HG03457 (cell line): ENCODE measurements at regions not wholly inside any gene's neighbourhood (a gene's known extent, or its start where the extent isn't known, plus 50 kb on each side); places are given as distances from the start of the nearest gene placed in this dataset.

Experiments
- ATAC-seq: cut with Tn5 transposase; IDR thresholded peaks from one replicate; pipeline ENCODE4 v1.9.1; 2021; ENCODE audit warnings: moderate number of reproducible peaks; ENCODE audit not compliant: unreplicated experiment

DNA sequence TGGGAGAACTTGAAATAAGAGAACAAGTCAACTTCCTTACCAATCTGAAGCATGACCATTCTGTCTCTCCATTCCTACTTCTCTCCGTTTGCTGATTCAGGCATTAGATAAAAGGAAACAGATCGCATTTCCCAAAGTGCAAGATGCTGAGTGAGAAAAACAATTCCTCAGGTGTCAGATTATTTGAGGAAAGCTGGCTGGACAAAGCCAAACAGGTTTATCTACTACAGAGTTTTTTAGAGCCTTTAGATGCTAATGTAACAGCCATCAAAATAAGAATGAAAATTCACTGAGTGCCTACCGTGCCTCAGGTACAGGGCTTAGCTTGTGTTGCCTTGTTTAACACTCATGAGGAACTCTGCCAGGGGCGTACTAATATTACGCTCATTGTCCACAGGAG, 135.9 kb upstream of the MBL2 start:
- ATAC-seq, result no peak

DNA sequence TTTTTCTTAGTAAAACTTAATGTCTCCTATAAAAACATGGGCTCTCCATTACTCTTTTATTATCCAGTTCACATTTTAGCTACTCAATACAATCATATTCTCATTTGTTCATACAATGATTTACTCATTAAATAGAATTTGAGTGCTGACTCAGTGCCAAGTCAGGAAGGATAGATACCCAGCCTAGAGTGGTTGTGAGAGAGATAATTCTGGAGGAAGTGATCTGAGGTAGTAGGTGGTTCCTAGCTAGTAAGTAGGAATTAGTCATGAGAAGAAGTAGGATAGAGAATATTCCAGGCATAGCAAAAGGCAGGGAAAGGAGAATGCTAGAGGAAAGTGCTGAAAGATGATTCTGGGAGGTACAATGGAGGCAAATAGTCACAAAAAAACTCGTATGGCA, 133.5 kb upstream of the MBL2 start:
- ATAC-seq, result no peak

DNA sequence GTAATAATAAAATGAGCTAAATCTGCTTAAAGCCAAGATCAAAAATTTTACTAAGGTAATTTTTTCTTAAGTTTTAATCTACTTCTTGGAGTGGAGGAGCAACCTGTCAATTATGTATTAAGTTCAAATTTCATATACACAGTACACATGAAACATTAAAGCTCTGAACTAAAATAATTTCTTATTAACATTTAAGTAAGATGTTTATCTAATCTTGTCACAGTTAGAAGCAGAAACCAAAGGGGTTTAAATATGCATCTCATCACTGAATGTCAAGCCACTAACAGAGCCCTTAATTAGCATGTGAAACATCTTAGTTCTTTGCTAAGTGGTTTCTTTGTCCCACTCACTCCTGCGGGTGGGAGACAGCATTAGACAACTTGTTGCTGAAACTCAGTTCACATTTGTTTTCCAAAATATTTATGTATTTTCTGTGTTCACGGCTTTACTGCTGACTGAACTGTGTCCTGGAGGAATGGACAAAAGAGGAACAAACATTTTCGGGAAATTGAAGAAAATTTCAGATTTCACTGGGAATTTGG, 130.9 kb upstream of the MBL2 start:
- ATAC-seq, result no peak

DNA sequence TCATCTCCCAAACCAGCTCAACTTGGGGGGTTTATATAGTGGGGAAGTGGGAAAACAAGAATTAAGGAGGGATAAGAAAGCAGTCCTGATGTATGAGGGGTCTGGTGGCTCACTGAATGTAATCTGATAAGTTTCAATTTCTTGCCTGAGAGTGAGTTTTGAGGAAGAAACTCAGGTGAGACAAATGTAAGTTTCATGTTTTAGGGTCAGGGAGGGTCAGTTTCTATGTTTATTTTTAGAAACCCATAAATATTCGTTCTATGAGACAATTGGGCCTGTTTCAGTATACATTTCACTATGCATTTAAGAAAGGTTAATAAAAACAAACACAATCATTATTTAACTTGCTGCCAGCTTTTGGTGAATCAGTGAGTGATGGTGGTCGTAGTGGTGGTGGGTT, 128.0 kb upstream of the MBL2 start:
- ATAC-seq, result no peak

DNA sequence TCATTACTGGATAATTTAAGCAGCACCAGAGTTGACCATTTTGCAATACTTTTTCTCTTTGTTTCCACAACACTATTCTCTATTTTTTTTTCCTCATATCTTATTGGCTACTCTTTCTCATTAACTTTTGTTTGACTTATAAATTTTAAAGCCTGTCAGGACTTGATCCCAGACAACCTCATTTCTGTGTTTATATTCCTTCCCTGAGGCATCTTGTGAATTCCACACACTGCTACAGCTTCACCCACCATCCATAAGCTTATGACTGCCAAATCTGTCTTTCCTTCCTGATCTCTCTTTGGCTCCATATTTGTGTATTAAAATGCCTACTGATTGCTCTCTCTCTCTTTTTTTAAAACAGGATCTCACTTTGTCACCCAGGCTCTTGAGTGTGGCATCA, 124.6 kb upstream of the MBL2 start:
- ATAC-seq, result no peak

DNA sequence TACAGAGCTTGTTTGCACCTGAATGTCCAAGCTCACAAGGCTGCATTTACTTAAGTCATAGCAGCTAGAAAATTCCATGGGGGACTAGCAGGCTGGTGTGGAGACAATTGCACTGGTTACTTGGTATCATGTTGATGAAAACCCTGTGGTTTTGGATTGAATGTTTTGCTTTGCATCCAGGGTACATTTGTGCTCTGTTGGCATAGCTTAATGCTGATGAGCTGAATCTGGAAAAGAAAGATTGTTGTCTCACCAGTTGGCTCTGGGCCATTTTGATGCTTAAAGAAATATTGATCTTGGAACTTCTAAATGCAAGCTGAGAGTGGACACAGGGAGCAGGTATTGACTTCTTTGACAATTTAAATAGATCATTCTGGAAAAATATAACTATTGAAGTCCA, 122.5 kb upstream of the MBL2 start:
- no peak for ATAC-seq

DNA sequence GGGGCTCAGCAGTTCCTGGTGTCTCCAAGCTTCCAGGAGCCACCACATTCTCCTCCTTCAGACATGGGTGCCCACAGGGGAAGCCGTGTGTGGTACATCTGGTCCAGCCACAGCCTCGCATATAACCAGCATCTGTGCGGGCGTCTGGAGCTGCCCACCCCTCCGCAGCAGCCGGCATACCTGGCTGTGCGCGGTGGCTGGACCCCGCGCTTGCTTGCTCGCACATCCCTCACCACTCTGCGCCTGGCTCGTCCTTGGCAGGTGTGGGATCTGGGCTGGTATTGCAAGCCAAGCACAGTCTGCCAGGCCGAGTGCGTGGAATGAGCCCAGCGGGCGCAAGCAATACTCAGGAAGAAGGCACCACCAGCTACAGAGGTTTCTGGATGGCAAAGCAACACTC, 117.7 kb upstream of the MBL2 start:
- ATAC-seq, result no peak

DNA sequence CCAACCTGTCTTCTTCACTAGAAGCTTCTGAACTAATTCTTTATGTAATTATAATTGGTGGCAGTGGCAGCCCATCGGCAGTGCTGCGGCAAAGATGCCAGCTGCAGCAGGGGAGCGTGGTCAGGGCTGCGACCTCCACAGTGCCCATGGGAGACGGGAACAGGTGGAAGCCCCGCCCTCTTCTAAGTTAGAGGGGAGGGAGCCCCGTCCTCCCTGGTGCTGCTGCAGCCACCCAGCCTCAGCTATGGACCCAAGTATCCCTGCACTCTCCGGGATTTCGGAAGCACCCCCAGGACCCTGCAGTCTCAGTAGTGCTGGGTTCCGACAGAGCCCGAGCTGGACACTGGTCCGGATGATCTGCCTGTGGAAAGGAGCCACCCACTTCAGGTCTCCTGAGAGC, 117.0 kb upstream of the MBL2 start:
- ATAC-seq, result no peak

DNA sequence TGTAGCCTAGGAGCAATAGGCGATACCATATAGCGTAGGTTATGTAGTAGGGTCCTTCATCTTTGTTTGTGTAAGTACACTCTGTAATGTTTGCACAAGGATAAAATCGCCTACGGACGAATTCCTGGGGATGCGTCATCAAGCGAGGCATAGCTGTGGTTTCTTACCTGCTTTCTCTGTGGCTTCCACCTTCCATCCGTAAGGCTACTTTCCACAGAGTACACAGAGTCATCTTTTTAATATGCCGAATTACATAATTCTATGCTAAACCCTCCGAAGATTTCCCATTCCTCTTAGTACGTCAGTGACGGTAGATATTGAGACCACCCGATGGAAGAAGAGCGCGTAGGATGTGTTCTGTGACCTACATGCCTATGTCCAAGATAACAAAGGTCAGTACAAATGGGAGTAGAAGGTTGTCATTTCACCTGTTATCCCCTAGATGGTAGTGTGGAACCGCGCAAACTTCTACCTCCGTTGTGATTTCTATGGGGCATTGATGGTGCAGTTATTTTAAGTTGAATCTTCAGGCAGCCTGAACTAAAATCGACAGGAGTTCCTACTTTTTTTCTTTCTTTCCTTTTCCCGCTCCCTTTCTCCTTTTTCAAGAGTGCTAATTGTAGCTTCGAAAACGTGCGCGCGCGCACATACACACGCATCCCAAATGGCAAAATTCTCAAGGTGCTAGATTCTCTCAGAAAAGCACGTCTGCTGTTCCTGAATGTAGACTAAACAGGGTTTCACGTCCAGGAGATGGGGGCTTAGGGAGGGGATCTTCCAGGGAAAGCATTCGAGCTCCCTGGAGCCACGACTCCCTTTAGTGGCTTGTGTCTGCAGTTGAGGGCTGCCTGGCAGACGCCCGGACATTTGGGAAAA, 111.7 kb upstream of the MBL2 start:
- ATAC-seq, result peak; percentile 77

DNA sequence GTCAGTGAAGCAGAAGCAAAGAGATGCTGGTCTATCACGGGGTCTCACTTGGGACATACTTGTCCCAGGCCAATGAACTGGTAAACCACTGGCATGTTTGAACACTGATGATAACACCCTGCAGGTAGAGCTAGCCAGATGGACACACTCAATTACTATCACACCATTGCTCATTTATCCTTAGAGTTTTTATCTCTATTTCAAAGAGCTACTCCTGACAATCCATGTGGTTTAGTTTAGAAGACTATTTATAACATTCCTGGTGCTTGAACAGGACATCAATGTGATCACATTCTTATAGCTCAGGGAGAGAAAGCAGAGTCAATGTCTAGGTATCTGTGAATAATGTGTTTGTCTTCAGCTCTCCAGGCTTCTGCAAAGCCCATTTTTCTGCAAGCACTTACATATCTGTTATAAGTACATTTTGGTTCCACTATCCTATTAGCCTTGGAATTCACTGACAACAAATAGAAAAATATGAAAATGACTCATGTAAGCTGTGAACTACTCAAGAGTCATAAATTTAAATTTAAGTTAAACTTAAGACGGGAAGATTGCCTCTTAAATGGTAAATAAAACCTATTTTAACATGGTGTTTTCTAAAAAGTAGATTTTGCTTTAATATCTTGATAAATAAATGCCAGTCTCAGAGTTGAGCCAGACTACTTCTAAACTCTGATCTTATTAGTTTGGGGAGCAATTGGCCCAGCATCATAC, 106.7 kb upstream of the MBL2 start:
- ATAC-seq, result no peak

DNA sequence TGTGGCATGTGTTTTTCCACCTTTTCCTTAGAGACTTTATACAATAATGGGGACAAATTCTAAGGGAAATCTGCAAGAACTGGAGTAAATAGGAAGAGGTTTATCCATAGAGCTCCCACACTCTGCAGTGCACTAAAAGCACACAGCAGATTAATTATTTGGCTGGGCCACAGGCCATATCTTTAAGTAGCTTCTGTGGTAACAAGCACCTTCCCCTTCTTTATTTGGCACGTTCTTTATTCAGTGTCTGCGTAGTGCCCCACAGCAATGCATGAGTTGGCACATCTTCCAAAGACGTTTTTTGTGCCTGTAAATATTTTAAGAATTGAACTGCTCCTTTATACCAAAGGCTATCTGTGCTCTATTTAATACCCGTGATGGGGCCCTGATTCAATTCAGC, 104.9 kb upstream of the MBL2 start:
- no peak for ATAC-seq

DNA sequence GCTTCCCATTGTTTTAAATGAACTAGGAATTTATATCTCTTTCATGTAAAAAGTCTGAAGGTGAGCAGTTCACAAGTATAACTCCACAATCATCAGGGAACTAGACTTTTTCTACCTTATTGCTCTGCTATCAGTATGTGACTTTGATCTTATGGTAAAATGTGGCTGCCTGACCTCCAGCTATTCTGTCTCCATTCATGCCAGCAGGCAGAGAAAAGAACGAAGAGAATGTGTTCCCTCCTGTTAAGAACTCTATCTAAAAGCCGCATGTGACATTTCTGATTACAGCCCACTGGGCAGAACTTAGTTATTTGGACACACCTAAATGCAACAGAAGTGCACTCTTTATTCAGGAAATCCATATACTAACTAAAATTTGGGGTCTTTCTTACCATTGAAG, 102.8 kb upstream of the MBL2 start:
- no peak for ATAC-seq

DNA sequence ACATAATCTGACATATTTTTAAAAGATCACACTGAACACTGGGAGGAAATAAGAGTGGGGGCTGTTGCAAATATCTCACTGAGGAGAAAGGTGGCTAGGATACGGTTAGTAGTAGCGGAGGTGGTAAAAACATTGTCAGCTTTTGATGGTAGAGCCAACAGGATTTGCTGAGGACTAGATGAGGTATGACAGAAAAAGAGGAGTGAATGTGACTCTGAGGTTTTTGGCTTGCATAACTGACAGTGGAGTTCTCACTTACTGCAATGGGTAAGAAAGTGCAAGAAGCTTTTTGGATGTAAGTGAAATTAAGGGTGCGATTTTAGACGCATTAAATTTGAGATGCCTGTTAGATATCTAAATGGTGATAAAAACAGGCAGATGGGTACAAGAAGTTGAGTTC, 102.0 kb upstream of the MBL2 start:
- no peak for ATAC-seq

DNA sequence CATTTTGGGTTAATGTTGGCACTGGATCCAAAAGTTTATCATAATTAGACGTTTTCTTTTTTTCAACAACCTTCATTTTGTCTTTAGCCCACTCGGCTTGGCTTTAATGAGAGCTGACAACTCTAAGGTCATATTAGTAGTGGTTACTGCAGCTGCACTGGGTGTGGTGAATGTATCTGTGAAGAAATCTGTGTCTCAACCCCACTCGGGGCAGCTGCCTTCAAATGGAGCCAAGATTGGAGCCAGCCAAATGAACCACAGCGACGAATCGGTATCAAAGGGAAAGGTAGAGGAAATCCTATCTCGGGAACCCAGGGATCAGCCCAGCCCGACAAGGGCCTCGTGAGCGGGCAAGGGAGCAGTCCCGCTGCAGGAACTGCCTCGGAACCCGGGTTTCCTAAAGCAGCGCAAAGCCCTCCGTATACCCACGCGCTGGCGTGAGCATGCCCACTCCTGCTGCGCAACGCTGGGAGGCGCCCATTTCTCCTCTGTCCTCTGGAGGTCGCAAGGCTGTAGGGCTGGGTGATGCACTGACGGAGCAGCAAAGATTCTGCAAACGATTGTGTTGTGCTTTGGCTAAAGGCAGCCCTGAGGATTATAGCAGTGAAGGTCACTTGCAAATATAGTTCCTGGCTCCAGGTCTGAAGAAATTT, 98.7 kb upstream of the MBL2 start:
- no peak for ATAC-seq

DNA sequence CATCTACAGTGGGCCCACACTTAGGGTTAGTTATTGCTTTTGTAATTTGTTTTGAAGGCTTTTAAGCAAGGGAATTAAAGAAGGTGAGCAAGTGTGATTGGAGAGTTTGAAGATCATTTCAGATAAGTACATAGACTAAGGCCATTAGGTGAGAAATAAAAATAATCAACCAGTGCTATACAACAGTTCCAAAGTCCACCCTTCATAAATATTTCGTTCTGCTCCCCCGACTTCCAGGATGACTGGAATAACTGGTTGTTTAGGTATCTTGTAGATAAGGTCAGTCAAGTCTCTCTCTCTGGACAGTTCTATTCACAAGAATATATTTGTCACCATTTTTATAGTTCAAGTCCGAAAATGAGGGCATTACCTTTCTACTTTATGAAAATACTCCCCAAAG, 98.0 kb upstream of the MBL2 start:
- no peak for ATAC-seq

DNA sequence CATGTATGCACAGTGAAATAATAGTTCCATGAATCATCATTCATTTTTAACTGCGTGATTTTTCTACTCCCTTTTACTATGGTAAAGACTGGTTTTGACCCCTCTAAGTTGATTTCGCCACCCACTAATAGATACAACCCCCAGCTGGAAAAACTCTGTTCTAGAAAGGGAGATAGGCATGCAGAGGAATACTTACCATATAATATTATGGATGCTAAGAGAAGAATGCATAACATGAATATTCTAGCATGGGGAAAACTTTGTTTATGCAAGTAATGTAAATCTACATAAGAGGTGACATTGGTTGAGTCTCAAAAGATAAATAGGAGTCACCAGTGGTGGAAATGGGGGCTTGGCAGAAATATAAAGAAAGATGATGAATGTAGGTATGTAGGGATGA, 97.3 kb upstream of the MBL2 start:
- no peak for ATAC-seq

DNA sequence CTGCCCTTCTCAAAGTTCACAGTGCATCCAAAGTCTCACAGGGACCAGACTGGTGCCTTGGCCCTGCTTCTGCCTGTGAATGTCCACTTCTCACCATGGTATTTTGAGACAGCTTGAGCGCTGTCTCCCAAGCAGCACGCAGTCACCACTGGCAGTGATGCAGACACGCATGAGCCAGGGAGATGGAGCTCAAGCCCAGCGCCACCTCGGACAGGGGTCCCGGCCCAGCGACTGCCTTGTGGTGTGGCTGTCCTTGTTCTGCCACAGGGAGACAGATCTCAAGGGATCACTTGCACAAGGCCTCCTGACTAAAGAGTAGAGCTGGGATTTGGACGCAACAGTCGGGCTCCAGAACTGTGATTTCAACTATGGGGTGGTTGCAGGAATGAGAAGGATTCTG, 92.6 kb upstream of the MBL2 start:
- no peak for ATAC-seq

DNA sequence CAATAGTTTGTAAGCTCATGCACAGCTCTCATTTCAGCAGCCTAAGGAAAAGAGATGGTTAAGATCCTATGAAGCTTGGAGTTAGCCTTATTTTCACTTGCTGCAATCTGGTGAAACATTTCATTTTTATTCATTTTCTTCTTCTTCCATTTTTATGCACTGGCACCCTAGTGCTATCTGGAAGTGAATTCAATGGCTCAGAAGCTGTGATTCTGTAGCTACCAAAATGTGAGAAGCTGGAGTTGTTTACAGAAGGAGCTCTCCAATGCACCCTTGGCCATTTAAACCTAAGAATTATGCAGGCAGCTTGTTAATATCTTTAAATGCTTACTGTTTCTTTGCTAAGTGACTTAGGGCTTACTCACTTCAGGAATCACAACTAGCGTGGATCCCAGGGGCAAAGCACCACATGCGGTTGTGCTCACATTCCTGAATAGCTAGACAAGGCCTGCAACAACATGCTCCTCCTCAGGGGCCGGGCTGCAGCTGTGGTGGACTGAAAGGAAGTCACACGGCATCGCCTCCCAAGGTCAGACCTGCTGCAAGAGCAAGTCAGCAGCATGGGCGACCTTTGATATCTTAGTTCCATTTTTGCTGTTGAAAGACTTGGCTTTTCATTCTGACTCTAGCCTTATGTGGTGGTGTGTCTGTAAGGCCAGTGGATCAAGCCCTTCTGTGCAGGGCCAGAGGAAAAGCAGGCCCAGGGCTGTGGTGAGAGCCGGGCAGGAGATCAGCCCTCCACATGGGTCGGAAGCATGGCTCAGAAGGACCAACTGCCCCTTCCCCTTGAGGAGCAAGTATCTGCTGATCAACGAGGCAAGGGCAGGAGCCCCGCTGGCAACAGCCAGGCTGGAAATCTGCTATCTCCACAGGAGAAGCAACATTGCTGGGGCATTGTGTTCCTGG, 91.9 kb upstream of the MBL2 start:
- no peak for ATAC-seq

DNA sequence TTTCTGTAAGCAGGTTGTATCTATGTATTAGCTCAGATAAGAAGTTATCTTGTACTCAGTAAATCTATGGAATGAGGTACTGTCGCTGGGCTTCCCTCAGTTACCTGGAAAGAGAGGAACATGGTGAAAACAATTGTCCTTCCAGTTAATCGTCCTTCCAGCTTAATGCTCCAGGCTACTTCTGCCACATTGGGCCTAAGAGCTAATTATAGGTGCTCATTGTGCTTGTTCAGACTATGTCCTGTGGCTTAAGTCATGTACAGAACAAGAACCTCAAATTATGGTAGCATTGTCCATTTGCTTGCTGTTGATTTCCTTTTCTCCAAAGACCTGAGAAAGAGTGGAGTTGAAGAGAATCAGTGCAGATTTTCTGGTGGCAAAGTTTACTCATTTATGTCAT, 86.1 kb upstream of the MBL2 start:
- ATAC-seq, result no peak

DNA sequence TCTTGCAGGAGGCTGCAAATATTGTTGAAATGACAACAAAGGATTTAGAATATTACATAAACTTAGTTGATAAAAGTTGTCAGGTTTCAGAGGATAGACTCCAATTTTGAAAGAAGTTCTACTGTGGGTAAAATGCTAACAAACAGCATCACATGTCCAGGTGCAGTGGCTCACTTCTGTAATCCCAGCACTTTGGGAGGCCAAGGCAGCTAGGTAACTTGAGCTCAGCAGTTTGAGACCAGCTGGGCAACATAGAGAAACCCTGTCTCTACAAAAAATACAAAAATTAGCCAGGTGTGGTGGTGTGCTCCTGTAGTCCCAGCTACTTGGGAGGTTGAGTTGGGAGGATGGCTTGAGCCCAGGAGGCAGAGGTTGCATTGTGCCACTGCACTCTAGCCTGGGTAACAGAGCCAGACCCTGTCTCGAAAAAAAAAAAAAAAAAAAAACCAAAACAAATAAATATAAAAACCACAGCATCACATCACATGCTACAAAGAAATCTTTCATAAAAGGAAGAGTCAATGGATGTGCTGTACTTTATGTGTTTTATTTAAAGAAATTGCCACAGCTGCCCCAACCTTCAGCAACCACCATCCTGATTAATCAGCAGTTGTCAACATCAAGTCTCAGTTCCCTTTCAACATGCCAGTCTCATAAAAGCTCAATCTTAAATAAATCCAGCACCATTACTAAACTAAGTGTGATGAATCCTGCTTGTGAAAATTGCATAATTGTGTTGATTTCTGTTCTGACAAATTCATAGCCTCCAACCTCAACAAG, 83.2 kb upstream of the MBL2 start:
- ATAC-seq, result no peak
